ENCODE measurements at regions not wholly inside any gene's neighbourhood (a gene's known extent, or its start where the extent isn't known, plus 50 kb on each side); places are given as distances from the start of the nearest gene placed in this dataset.

- no peak overlapping the region for H3K4me3 ChIP-seq (ENCODE audit: low read depth, low read length)
- no peak for TF ChIP-seq MAX (IDR thresholded peaks at IDR 0.05; ENCODE audit: low read depth, low read length)
- no peak for DNase-seq (ENCODE audit: low read depth)
These were observed 72.4 kb upstream of the CARD18 start for GRCh38 chr11:105211806-105212554.

- DNase-seq (ENCODE audit: low read depth) = no peak
These were observed 68.5 kb upstream of the CARD18 start for GRCh38 chr11:105208019-105208418.

GRCh38 chr11:105206633-105207032 is 67.1 kb upstream of the CARD18 start:
- no peak for DNase-seq (ENCODE audit: low read depth)
- TF ChIP-seq MYC (IDR thresholded peaks at IDR 0.05; ENCODE audit: low read depth, low read length) (no peak), CTCF (IDR thresholded peaks at IDR 0.05; ENCODE audit: low read depth, low read length) (no peak), MAX (IDR thresholded peaks at IDR 0.05; ENCODE audit: low read depth, low read length) (no peak), POLR2A (IDR thresholded peaks at IDR 0.05; ENCODE audit: extremely low read depth, insufficient read length) (no peak)
- H3K4me3 ChIP-seq (ENCODE audit: low read depth, low read length) = no peak overlapping the region

More at GRCh38 chr11:105208019-105208418, 68.5 kb upstream of the CARD18 start:
- TF ChIP-seq MYC (IDR thresholded peaks at IDR 0.05; ENCODE audit: low read depth, low read length) (no peak), POLR2A (IDR thresholded peaks at IDR 0.05; ENCODE audit: extremely low read depth, insufficient read length) (no peak), MAX (IDR thresholded peaks at IDR 0.05; ENCODE audit: low read depth, low read length) (no peak), CTCF (IDR thresholded peaks at IDR 0.05; ENCODE audit: low read depth, low read length) (no peak)
- H3K4me3 ChIP-seq (ENCODE audit: low read depth, low read length) = no peak overlapping the region

- TF ChIP-seq MAX (IDR thresholded peaks at IDR 0.05; ENCODE audit: low read depth, low read length) (no peak), MYC (IDR thresholded peaks at IDR 0.05; ENCODE audit: low read depth, low read length) (no peak), CTCF (IDR thresholded peaks at IDR 0.05; ENCODE audit: low read depth, low read length) (no peak), POLR2A (IDR thresholded peaks at IDR 0.05; ENCODE audit: extremely low read depth, insufficient read length) (no peak)
- no peak overlapping the region for H3K4me3 ChIP-seq (ENCODE audit: low read depth, low read length)
These were observed 65.1 kb upstream of the CARD18 start for GRCh38 chr11:105204636-105205035.

GRCh38 chr11:105203569-105204240 is 64.1 kb upstream of the CARD18 start:
- TF ChIP-seq MYC (IDR thresholded peaks at IDR 0.05; ENCODE audit: low read depth, low read length) (no peak), MAX (IDR thresholded peaks at IDR 0.05; ENCODE audit: low read depth, low read length) (no peak), POLR2A (IDR thresholded peaks at IDR 0.05; ENCODE audit: extremely low read depth, insufficient read length) (no peak), CTCF (IDR thresholded peaks at IDR 0.05; ENCODE audit: low read depth, low read length) (no peak)

More at GRCh38 chr11:105204636-105205035, 65.1 kb upstream of the CARD18 start:
- DNase-seq (ENCODE audit: low read depth) = no peak

More at GRCh38 chr11:105203569-105204240, 64.1 kb upstream of the CARD18 start:
- no peak for DNase-seq (ENCODE audit: low read depth)
- H3K4me3 ChIP-seq (ENCODE audit: low read depth, low read length) = no peak overlapping the region
